GM18519 (cell line): ENCODE measurements at regions not wholly inside any gene's neighbourhood (a gene's known extent, or its start where the extent isn't known, plus 50 kb on each side); places are given as distances from the start of the nearest gene placed in this dataset.
"Not testable (repeated sequence)": the region's sequence is repeated elsewhere in the genome, so short reads cannot be mapped to it uniquely, and the experiment has no call there.

Experiments
- ATAC-seq: cut with Tn5 transposase; IDR thresholded peaks from one replicate; pipeline ENCODE4 v1.9.1; 2021; ENCODE audit warnings: mild to moderate bottlenecking, moderate library complexity; ENCODE audit not compliant: unreplicated experiment, low FRiP score

DNA sequence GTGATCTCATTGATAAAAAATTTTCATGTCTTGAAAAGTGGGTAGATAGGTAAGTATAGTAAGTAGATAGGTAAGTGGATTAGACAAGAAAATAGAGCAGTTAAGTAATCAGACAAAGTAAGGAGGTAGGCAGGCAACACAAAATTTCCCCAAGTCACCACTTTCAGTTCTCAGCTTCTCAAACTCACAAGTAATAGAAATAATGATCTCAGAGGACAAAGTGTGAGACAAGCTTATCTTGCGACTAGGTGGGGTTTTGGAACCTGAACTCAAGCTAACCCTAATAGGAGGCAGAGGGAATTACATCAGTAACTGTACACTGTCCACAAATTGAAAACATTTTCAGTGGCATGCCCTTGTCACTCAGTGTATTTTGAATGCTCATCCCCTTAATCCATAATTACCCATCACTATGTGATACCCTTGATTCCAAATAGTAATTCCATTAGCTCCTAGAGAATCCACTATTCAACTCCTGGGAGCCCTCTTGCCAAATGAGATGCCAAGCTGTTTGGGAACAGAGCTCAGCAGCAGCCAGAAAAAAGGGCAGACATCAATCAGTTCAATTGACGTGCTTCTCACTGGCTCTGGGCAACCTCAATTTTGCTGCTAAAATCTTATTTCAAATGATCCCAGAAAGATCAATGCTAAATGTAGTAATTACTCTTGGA, 703.2 kb downstream of the XPNPEP1 start:
- ATAC-seq = no peak

DNA sequence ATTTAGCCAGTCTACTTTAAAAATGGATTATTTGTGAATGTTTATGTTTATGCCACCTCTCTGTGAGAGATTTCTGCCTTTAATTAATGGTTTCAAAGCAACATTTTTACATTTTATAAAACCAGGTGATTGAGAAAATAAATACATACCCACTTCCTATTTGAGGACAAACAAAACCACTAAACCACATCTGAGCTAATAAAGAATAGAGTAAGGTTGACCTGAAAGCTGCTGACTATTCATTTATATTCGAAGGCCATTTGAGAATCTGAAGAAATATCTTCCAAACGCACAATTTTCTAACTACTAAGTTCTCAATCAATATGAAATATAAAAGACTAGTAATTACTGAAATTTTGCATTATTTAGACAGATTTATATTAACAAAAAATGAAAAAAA, 705.1 kb downstream of the XPNPEP1 start:
- ATAC-seq = no peak

DNA sequence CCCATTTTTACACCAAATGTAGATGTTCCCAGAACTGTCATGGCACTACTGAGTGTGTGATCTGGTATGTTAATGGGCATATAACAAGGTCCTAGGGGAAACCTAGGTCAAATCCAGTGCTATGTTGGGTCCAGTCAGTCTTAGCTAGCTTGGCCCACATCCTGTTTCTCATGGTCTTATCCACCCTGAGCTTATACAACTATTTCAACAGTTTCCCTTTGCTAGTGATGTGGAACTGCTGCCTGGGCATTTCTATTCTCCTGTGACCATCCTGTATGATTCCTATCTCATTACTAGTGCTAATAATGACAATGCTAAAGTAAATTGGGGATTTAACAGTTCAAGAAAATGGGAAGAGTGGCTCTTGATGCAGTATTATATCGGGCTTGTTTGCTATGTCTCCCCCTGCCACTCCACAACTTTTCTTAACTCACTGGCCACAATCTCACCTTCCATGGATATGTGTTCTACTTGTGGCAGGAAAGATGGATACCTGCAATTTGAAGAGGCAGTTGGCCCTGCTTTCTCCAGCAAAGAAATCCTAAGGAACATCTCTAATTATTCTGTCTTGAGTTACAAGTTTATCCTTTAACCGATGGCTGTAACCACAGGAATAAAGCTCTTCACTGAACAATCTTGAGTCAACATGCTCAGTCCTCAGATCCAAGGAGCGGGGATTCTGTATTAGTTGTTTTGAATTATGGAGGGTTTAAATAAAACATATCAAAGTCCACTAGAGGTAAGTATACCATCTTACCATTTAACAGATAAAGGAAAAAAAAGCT, 707.8 kb downstream of the XPNPEP1 start:
- ATAC-seq = no peak

DNA sequence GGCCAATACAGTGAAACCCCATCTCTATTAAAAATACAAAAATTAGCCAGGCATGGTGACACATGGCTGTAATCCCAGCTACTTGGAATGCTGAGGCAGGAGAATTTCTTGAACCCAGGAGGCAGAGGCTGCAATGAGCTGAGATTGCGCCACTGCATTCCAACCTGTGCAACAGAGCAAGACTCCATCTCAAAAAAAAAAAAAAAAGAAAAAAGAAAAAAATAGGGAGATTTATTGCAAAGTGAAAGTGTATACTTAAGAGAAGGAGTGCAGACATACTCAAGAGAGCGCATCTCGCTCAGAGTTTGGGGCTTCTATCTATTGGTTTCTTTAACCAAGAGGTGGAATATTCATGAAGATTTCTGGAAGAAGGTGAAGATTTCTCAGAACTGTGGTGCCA, 708.4 kb downstream of the XPNPEP1 start:
- ATAC-seq = not testable (repeated sequence)

DNA sequence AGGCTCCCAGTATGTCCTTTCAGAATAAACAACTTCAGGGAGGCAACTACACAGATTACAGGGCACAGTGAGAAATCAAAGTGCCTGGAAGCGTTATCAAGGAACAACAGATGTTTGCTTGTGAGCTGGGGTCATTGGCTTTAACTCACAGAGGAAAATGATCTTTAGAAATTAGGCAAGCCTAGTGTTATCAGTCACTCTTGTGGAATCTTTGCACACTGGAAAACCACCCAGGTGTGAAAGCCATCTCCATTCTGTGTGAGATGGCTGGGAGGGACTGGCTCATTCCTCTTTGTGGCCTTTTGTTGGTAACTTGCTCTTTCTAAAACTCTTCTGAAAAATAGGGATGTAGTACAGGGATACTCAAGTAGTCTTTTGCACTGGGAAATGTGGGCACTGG, 716.0 kb downstream of the XPNPEP1 start:
- no peak for ATAC-seq

DNA sequence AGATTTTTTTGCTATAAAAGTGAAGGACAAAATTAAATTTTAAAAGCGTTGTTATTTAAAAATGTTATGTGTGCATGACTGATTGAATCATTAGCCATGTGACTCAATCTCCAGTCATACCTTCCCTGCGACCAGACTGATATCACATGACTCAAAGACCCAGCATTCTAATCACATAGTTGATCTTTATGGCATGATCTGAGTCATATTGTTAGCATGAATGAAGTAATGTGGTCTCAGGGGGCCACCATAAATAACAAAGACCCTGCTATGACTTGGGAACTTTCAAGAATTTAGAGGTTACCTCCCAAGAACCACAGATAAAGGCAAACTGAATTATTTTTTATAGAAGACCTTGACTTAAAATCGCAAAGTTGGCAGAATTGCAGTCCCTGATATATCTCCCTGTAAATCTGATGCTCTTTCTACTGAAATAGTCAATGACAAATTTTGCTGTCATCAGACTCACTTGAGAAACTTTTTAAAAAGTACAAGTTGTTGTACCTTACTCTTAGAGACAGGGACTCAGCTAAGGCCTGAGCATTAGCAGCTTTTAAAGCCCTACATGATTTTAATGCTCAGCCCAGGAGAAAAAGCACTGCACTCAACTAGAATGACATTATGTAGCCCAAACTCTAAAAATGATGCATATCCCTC, 717.3 kb downstream of the XPNPEP1 start:
- no peak for ATAC-seq

DNA sequence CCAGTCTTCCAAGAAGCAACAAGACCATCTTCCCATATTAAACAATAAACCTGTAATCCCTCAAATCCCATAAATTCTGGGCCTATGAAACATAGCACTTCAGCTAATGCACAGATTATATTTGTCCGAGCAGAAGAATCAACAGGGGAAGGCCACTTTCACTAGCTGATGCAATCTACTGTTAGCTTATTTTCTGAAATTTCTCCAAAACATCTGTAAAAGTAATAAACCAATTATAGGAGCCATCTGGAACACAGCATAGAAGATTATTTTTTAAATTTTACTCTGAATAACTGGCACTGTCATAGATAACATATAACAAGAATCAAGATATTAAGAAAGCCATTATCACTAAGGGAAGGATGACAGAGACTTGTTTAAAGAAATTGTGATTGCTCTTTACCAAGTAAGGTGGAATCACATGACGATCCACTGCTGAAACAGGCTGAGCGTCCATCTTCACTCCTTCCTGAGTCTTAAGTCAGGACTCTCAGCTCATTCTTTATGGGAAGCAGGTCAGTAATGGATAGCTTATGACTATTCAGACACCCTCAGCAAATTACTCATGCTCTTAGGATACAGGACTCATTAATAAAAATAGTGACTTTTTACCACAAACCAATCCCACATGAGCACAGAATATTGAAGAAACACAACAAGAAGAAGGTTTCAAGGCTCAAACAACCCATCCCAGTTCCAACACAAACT, 719.5 kb downstream of the XPNPEP1 start:
- no peak for ATAC-seq

DNA sequence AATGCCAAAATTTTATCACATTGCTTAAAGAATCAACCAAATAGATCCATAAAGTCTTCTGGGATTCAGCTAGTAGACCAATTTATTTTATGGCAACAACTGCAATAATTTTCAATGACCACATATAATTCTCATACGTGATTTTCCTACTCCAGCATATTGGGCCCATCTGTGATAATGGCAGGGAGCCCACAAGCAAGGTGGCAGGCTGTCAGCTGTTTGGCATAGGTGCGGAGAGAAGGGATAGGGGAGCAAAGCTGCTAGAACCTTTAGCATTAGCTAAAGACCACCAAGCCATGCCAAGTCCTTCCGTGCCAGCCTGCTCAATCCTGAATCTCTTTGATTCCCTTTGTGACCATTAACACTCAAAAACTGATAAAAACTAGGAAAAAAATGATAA, 721.2 kb downstream of the XPNPEP1 start:
- ATAC-seq = no peak

DNA sequence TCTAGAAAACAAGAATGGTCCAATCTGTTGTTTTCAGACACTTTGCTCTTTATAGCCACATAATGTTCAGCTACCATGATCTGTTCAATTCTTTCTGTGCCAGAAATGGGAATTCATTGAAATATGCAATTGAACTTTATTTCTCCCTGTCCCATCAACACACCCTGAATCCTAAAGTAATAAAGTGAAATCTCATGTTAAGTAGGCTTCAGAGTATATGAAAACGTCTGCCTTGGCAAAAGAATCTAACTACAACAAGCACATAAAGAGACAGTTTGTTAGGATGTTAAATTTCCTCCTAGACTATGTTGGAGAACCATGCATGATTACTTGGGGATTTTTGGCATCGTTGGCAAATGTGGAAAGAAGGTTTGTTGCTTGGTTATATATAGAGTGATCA, 722.7 kb downstream of the XPNPEP1 start:
- ATAC-seq = no peak

DNA sequence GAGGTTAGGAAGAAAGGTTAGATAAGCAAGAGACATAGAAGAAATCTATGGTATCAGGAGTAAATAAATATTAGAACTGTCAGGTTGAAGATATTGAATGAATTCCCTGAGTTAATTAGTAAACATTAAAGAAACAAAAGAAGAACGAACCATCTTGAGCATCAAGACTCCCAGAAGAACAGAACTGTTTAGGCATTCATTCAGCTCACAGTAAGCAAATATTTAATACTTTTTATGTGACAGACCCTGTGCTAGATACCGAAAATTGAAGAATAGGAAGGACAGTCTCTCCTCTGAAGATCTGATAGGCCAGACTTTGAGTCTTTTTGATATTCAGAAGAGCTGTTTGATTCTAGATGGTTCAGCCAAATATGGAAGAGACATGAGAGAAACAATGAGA, 731.5 kb downstream of the XPNPEP1 start:
- ATAC-seq = no peak

DNA sequence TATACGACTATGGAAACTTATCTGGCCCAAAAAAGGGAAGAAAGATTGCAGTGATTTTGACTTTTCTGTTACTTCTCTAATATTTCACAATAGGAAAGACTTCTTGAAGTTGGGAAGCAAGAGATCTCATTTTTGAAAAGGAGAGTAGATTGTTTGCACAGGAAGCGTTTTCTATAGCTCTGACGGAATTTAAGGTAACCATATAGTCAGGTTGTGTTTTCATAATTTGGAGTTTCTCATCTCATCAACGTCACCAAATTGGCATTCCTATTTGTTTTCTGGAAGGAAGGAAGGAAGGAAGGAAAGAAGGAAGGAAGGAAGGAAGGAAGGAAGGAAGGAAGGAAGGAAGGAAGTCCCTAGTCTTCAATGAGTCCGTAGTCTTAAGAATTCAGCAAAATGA, 732.0 kb downstream of the XPNPEP1 start:
- no peak for ATAC-seq

DNA sequence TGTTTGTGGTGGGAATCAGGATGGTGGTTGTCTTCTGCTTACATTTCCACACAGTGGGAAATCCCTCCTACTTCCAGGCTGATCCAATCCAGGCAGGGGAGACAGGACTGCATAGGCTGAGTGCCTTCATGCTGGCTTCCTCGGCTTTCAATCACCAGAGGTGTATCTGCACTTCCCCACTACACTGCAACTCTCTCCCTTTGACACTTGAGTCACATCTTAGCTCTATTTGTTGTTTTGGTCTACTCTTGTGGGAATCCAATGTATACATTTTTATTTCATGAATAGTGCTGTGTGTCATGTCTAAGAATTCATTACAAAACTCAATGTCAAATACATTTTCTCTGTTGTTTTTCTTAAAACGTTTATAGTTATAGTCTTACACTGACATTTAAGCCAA, 735.6 kb downstream of the XPNPEP1 start:
- no peak for ATAC-seq

DNA sequence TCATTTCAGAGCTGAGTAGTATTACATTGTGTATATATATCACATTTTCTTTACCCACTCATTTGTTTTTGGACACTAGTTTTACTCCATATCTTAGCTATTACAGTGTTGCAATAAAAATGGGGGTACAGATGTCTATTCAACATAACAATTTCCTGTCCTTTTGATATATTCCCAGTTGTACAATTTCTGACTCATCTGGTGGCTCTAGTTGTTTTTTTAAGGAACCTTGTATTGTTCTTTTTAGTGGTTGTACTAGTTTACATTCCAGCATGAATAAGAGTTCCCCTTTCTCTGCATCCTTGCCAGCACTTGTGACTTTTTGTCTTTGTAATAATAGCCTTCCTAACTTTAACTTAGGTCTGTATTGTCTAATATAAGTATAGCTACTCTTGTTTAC, 739.9 kb downstream of the XPNPEP1 start:
- ATAC-seq = no peak

DNA sequence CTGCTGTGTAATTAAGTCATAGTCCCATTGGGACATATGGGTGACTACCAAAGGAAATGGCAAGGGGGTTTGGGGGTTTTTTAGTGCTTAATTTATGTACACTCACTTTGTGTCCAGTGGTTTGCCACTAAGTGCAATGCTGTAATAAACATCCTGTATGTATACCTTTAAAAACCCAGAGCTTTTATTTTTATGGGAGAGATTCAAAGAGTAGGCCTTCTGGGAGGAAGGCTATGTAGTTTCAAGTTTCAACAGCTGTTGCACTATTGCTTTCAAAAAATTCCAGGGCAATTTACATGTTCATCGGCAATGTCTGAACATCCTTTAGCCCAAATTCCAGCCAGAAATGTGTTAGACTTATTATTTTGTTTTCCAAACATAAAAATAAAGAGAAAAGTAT, 744.7 kb downstream of the XPNPEP1 start:
- no peak for ATAC-seq

DNA sequence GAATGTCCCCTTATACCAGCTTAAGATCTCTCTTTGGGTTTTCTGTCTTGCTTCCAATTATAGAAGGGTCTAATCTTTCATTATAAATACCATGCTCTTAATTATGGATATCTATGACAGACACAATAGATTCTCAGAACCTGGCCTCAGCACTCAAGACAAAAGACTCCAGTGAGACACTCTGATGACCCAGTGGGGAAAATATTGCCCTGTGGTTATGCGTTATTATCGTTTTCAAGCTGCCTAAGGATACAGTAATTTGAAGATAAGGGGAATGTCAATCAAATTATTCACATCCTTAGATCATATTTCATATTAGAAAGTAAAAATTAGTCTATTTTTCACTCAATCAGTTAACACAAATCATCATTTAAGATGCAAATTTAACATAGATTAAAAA, 748.8 kb downstream of the XPNPEP1 start:
- no peak for ATAC-seq

DNA sequence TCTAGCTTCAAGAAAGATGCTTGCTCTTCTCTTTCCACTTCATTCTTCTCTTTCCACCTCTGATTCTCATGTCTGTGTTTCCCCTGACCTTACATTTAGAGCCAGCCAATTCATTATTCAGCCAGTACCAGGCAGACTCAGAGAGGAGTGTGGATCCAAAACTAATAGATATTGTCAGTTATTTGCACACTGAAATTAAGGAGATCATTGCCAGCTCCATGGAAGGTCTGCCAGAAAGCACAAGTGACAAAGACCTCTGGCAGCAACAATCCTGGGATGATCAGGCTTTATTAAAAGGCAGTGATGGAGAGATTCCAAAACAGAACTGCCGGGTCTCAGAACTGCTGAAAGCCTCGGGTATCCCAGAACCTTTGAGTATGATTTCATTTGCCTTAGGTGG, 749.4 kb downstream of the XPNPEP1 start:
- no peak for ATAC-seq

DNA sequence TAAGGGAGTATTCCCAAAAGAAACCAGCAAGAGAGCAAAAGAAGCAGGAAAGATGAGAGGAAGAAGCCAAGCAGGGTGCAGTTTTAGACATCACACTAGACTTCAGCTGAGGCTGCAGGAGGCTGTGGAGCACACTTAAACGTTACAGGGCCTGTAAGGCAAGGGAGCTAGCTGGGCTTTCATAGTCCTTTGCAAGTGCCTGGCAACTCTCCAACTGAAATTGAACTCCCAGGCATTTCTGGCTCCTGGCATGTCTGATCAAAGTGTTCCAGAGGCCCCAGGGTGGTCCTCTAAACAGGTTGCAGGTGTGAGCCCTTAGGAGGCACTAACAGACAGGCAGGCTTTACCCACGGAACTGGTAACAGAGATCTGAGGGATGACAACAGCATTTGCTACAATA, 750.2 kb downstream of the XPNPEP1 start:
- ATAC-seq = no peak

DNA sequence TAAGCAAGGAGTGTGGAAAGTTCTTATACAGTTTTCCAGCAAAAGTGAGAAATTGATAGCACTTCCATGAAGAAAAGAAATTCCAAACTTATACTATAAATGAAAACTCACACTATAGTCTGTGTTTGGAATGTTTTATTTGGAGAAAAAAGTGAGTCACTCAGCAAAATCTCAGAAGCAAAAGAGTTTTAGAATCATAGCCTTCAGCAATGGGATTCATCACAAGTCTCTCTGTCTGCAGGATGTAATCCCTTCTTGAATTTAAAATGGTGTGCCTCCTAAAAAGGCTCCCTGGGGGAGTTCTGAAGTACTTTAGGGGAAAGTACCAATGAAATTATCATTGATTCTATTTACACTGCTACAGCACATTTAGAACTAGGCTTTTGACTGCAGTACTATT, 756.4 kb downstream of the XPNPEP1 start:
- ATAC-seq = no peak

DNA sequence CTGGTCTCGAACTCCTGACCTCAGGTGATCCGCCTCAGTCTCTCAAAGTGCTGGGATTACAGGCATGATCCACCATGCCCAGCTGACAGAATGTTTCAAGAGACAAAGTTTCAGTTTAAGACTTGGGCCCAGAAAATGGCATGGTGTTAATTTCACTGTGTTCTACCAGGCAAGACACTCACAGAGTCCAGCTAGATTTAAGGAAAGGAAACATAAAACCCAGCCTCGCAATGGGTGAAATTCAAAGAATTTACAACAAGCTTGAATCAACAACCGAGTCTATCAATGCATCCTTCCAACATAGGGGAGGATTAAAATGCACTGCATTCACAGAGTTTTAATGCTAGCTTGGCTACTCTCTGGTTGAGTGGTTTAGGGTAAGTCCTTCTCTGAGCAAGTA, 764.0 kb downstream of the XPNPEP1 start:
- ATAC-seq = no peak

DNA sequence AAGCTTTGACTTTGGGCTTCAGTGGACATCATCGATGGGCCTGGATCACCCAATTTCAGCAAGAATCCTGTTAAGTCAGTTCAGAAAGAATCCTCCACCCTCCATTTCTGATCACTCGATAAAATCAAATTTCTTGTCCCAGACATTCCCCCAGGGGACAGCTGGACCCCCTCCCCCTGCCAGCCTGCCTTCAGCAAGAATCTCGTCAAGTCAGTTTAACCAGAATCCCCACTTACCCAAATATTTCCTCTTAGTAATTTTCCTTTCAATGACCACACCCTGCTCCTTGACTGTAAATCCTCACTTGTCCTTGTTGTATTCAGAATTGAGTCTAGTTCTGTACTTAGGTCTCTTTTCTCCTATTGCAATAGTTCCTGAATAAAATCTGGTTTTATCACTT, 766.9 kb downstream of the XPNPEP1 start:
- no peak for ATAC-seq

DNA sequence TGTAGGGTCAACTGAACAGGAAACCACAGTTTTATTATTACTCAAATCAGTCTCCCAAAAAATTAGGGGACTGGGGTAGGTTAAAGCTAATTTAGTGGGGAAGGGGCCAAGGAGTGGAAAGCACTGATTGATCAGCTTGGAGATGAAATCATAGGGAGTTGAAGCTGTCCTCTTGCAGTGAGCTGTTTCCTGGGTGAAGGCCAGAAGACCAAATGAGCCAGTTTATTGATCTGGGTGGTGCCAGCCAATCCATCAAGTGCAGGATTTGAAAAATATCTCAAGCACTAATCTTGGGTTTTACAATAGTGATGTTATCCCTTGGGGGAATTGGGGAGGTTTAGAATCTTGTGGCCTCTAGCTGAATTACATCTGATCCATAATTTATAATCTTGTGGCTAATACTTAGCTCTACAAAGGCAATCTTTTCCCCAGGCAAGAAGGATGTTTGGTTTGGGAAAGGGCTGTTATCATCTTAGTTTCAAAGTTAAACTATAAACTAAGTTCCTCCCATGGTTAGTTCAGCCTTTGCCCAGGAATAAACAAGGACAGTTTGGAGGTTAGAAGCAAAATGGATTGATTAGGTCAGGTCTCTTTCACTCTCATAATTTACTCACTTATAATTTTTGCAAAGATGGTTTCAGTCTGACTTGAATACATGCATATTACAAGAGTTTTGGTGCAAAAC, 773.5 kb downstream of the XPNPEP1 start:
- no peak for ATAC-seq
